NT2/D1 (cell line): ENCODE measurements at regions not wholly inside any gene's neighbourhood (a gene's known extent, or its start where the extent isn't known, plus 50 kb on each side); places are given as distances from the start of the nearest gene placed in this dataset.

Experiments used
- DNase-seq: peaks from one replicate; pipeline ENCODE4 v3.0.0-alpha.2; 2011; ENCODE audit warnings: low read depth, low spot score
- H3K27me3 ChIP-seq: 2 replicates; pipeline ENCODE4 v1.6.0; 2011; ENCODE audit warnings: mild to moderate bottlenecking; ENCODE audit not compliant: insufficient read length, insufficient read depth
- H3K36me3 ChIP-seq: 2 replicates; pipeline ENCODE4 v1.6.1; 2011; ENCODE audit warnings: mild to moderate bottlenecking, low read length, mixed read lengths; ENCODE audit not compliant: insufficient read depth, insufficient read length
- H3K4me1 ChIP-seq: 2 replicates; pipeline ENCODE4 v1.5.1; 2011; ENCODE audit not compliant: insufficient read depth, insufficient read length
- H3K4me3 ChIP-seq: 2 replicates; pipeline ENCODE4 v1.5.1; 2011; ENCODE audit warnings: low read depth; ENCODE audit not compliant: insufficient read length
- H3K9ac ChIP-seq: 2 replicates; pipeline ENCODE4 v1.6.0; 2011; ENCODE audit warnings: low read depth; ENCODE audit not compliant: insufficient read length
- H3K9me3 ChIP-seq: 2 replicates; pipeline ENCODE4 v1.5.1; 2011; ENCODE audit warnings: mild to moderate bottlenecking, low read length; ENCODE audit not compliant: insufficient read depth
- SUZ12 ChIP-seq: IDR thresholded peaks from 2 replicates; pipeline ENCODE4 v1.6.1; 2011; ENCODE audit not compliant: insufficient read length, insufficient read depth; ENCODE audit errors: extremely low read depth
- YY1 ChIP-seq: IDR thresholded peaks from 2 replicates; pipeline ENCODE4 v1.6.1; 2011; ENCODE audit not compliant: insufficient read length, insufficient read depth
- ZNF274 ChIP-seq: IDR thresholded peaks from 2 replicates; pipeline ENCODE4 v1.6.1; 2011; ENCODE audit warnings: mild to moderate bottlenecking, low read depth, low read length

GRCh38 chr2:142259356-142259755 lies 128.5 kb upstream of the LRP1B start:
- Histone ChIP-seq H3K4me1 (no peaks in the 10 kb centered on the region), H3K27me3 (no peaks in the 10 kb centered on the region), H3K9ac (no peak overlapping the region), H3K36me3 (no peaks in the 10 kb centered on the region), H3K9me3 (no peaks in the 10 kb centered on the region), H3K4me3 (no peak overlapping the region)
- no peak for DNase-seq
- no peak for TF ChIP-seq ZNF274
- no peak for TF ChIP-seq SUZ12
- no peak for TF ChIP-seq YY1

GRCh38 chr2:142254031-142254430 lies 123.2 kb upstream of the LRP1B start:
- TF ChIP-seq ZNF274 (no peak), SUZ12 (no peak), YY1 (no peak)
- no peaks in the 10 kb centered on the region for H3K27me3 ChIP-seq
- H3K4me3 ChIP-seq: no peak overlapping the region
- H3K4me1 ChIP-seq: no peaks in the 10 kb centered on the region
- H3K9ac ChIP-seq: no peak overlapping the region
- no peak for DNase-seq
- H3K9me3 ChIP-seq: no peaks in the 10 kb centered on the region
- no peaks in the 10 kb centered on the region for H3K36me3 ChIP-seq

- H3K9ac ChIP-seq: no peak overlapping the region
- DNase-seq: no peak
- no peaks in the 10 kb centered on the region for H3K4me1 ChIP-seq
- H3K36me3 ChIP-seq: no peaks in the 10 kb centered on the region
- H3K27me3 ChIP-seq: no peaks in the 10 kb centered on the region
- H3K9me3 ChIP-seq: no peaks in the 10 kb centered on the region
- TF ChIP-seq YY1 (no peak), ZNF274 (no peak), SUZ12 (no peak)
- no peak overlapping the region for H3K4me3 ChIP-seq
Observed at GRCh38 chr2:142241016-142241415, 110.2 kb upstream of the LRP1B start.

- H3K36me3 ChIP-seq: no peaks in the 10 kb centered on the region
- no peaks in the 10 kb centered on the region for H3K4me1 ChIP-seq
- TF ChIP-seq ZNF274 (no peak), YY1 (no peak), SUZ12 (no peak)
- no peak for DNase-seq
- H3K4me3 ChIP-seq: no peak overlapping the region
- no peaks in the 10 kb centered on the region for H3K27me3 ChIP-seq
- no peak overlapping the region for H3K9ac ChIP-seq
- H3K9me3 ChIP-seq: no peaks in the 10 kb centered on the region
Observed at GRCh38 chr2:142236181-142236580, 105.4 kb upstream of the LRP1B start.

- no peak for TF ChIP-seq ZNF274
- TF ChIP-seq YY1: no peak
- no peak for TF ChIP-seq SUZ12
- no peak for DNase-seq
Observed at GRCh38 chr2:142234741-142235140, 103.9 kb upstream of the LRP1B start.

GRCh38 chr2:142223309-142223708 lies 92.5 kb upstream of the LRP1B start:
- DNase-seq: no peak
- no peaks in the 10 kb centered on the region for H3K4me1 ChIP-seq
- no peaks in the 10 kb centered on the region for H3K9me3 ChIP-seq
- TF ChIP-seq SUZ12: no peak
- no peak for TF ChIP-seq ZNF274
- TF ChIP-seq YY1: no peak
- no peak overlapping the region for H3K9ac ChIP-seq
- H3K27me3 ChIP-seq: no peaks in the 10 kb centered on the region
- H3K36me3 ChIP-seq: no peaks in the 10 kb centered on the region
- no peak overlapping the region for H3K4me3 ChIP-seq

More at GRCh38 chr2:142234741-142235140, 103.9 kb upstream of the LRP1B start:
- H3K9ac ChIP-seq: no peak overlapping the region
- no peaks in the 10 kb centered on the region for H3K9me3 ChIP-seq
- no peaks in the 10 kb centered on the region for H3K27me3 ChIP-seq
- no peaks in the 10 kb centered on the region for H3K4me1 ChIP-seq
- H3K36me3 ChIP-seq: no peaks in the 10 kb centered on the region
- H3K4me3 ChIP-seq: no peak overlapping the region

GRCh38 chr2:142222715-142223114 lies 91.9 kb upstream of the LRP1B start:
- no peak for DNase-seq
- Histone ChIP-seq H3K9me3 (no peaks in the 10 kb centered on the region), H3K36me3 (no peaks in the 10 kb centered on the region), H3K27me3 (no peaks in the 10 kb centered on the region), H3K4me1 (no peaks in the 10 kb centered on the region), H3K9ac (no peak overlapping the region), H3K4me3 (no peak overlapping the region)
- no peak for TF ChIP-seq YY1
- TF ChIP-seq SUZ12: no peak
- no peak for TF ChIP-seq ZNF274

GRCh38 chr2:142220901-142221300 lies 90.1 kb upstream of the LRP1B start:
- Histone ChIP-seq H3K9me3 (no peaks in the 10 kb centered on the region; the same call in 1 of the 2 replicates), H3K27me3 (no peaks in the 10 kb centered on the region), H3K9ac (no peak overlapping the region), H3K4me3 (no peak overlapping the region), H3K4me1 (no peaks in the 10 kb centered on the region), H3K36me3 (no peaks in the 10 kb centered on the region)
- no peak for DNase-seq
- TF ChIP-seq SUZ12 (no peak), YY1 (no peak), ZNF274 (no peak)
